Small intestine (tissue), 7 donors: ENCODE measurements at regions not wholly inside any gene's neighbourhood (a gene's known extent, or its start where the extent isn't known, plus 50 kb on each side); places are given as distances from the start of the nearest gene placed in this dataset.

Experiments used
- DNase-seq, 2 donors: peaks; one replicate each; pipeline versions ENCODE4 v3.0.0 to v3.0.0-alpha.2; 2013
- FAIRE-seq: peaks from 2 replicates; lab custom pipeline; 2012; peaks lifted over from hg19 to GRCh38; lab: Jason Lieb, UNC
- H3K27ac ChIP-seq, 3 donors: one replicate each; pipeline ENCODE4 v1.5.1; 2013; ENCODE audit warnings: low read length in 2 of 3, mild to moderate bottlenecking in 2 of 3, control low read depth in 1 of 3, inconsistent platforms in 1 of 3, low read depth in 1 of 3, moderate library complexity in 1 of 3
- H3K27me3 ChIP-seq, 3 donors: one replicate each; pipeline ENCODE4 v1.6.1; 2013; ENCODE audit warnings: low read length in 3 of 3, inconsistent platforms in 1 of 3; ENCODE audit not compliant: control insufficient read depth in 3 of 3, insufficient read depth in 3 of 3
- H3K36me3 ChIP-seq, 3 donors: one replicate each; pipeline ENCODE4 v1.6.1; 2013; ENCODE audit warnings: low read length in 3 of 3, inconsistent platforms in 1 of 3, low read depth in 1 of 3, mild to moderate bottlenecking in 1 of 3, moderate library complexity in 1 of 3; ENCODE audit not compliant: control insufficient read depth in 3 of 3, insufficient read depth in 2 of 3
- H3K4me1 ChIP-seq, 3 donors: one replicate each; pipeline ENCODE4 v1.6.1; 2013; ENCODE audit warnings: low read length in 2 of 3, inconsistent platforms in 1 of 3, low read depth in 1 of 3, mild to moderate bottlenecking in 1 of 3, moderate library complexity in 1 of 3; ENCODE audit not compliant: control insufficient read depth in 3 of 3, insufficient read depth in 2 of 3
- H3K4me3 ChIP-seq, 3 donors: one replicate each; pipeline ENCODE4 v1.5.1; 2013; ENCODE audit warnings: low read length in 3 of 3, control low read depth in 1 of 3, inconsistent platforms in 1 of 3, low read depth in 1 of 3, mild to moderate bottlenecking in 1 of 3, moderate library complexity in 1 of 3
- H3K9me3 ChIP-seq, 2 donors: one replicate each; pipeline ENCODE4 v1.6.1; 2013; ENCODE audit warnings: low read depth in 1 of 2, low read length in 1 of 2; ENCODE audit not compliant: control insufficient read depth in 2 of 2, insufficient read depth in 1 of 2
- WGBS, 3 donors: extraction: QIAGEN DNeasy Blood & Tissue Kit; methylation state at CpG; one replicate each; pipeline ENCODE4 v1.1.7; 2013; 5-methylcytosine and 5-hydroxymethylcytosine counted together
- donor health status: healthy with polysubstance abuse.
- donor health status: control.
- donor health status: control.
- donor health status: Bipolar disorder and iron deficiency.
- donor health status: healthy.

- H3K36me3 ChIP-seq, result no peaks in the 10 kb centered on the region
- no peak overlapping the region for H3K4me3 ChIP-seq
- DNase-seq (peak in 1 of 2 donors; percentile 0), FAIRE-seq (no peak)
- WGBS, 3 donors, result 88 to 98% methylated on average over 3 of the region's 3 CpGs; no CpG with 5 or more reads in 1 of the 3 donors
- H3K27ac ChIP-seq, result no peak overlapping the region
- peaks cover 0 to 3% of the 10 kb centered on the region in 2 donors for H3K9me3 ChIP-seq
- H3K27me3 ChIP-seq, result no peaks in the 10 kb centered on the region
- no peaks in the 10 kb centered on the region for H3K4me1 ChIP-seq
Measured at GRCh38 chrY:8611815-8612214, 725.4 kb upstream of the TSPY4 start.

GRCh38 chrY:8618302-8618701 lies 719.0 kb upstream of the TSPY4 start:
- no peak for FAIRE-seq

GRCh38 chrY:8622156-8622555 lies 715.1 kb upstream of the TSPY4 start:
- FAIRE-seq, result no peak
- Histone ChIP-seq H3K27me3 (no peaks in the 10 kb centered on the region), H3K36me3 (no peaks in the 10 kb centered on the region), H3K9me3 (peaks cover 0 to 12% of the 10 kb centered on the region in 2 donors), H3K27ac (no peak overlapping the region), H3K4me3 (no peak overlapping the region), H3K4me1 (no peaks in the 10 kb centered on the region)
- DNase-seq, result peak in 1 of 2 donors; percentile 35
- WGBS, 3 donors, result 6 to 26% methylated on average over 1 of the region's 1 CpG; no CpG with 5 or more reads in 1 of the 3 donors

More at GRCh38 chrY:8618302-8618701, 719.0 kb upstream of the TSPY4 start:
- DNase-seq, result no peak
- Histone ChIP-seq H3K9me3 (peaks cover 0 to 12% of the 10 kb centered on the region in 2 donors), H3K4me1 (no peaks in the 10 kb centered on the region), H3K27ac (no peak overlapping the region), H3K4me3 (no peak overlapping the region), H3K36me3 (no peaks in the 10 kb centered on the region), H3K27me3 (no peaks in the 10 kb centered on the region)
- 45 to 72% methylated on average over 4 of the region's 4 CpGs; no CpG with 5 or more reads in 1 of the 3 donors for WGBS, 3 donors

GRCh38 chrY:8622856-8623255 lies 714.4 kb upstream of the TSPY4 start:
- 71 to 84% methylated on average over 7 of the region's 7 CpGs; no CpG with 5 or more reads in 1 of the 3 donors for WGBS, 3 donors
- H3K27ac ChIP-seq, result no peak overlapping the region
- DNase-seq (no peak), FAIRE-seq (no peak)
- H3K27me3 ChIP-seq, result no peaks in the 10 kb centered on the region
- no peaks in the 10 kb centered on the region for H3K36me3 ChIP-seq
- no peaks in the 10 kb centered on the region for H3K4me1 ChIP-seq
- peaks cover 0 to 12% of the 10 kb centered on the region in 2 donors for H3K9me3 ChIP-seq
- no peak overlapping the region for H3K4me3 ChIP-seq

GRCh38 chrY:8629636-8630035 lies 707.6 kb upstream of the TSPY4 start:
- H3K9me3 ChIP-seq, result peaks cover 0 to 4% of the 10 kb centered on the region in 2 donors
- H3K4me3 ChIP-seq, result no peak overlapping the region
- WGBS, 3 donors, result 71 to 100% methylated on average over 1 to 2 of the region's 2 CpGs; no CpG with 5 or more reads in 1 of the 3 donors
- no peaks in the 10 kb centered on the region for H3K4me1 ChIP-seq
- no peak overlapping the region for H3K27ac ChIP-seq
- DNase-seq, result no peak
- no peaks in the 10 kb centered on the region for H3K36me3 ChIP-seq
- no peaks in the 10 kb centered on the region for H3K27me3 ChIP-seq
- FAIRE-seq, result no peak

- Histone ChIP-seq H3K4me3 (no peak overlapping the region), H3K9me3 (no peaks in the 10 kb centered on the region), H3K27ac (no peak overlapping the region), H3K36me3 (no peaks in the 10 kb centered on the region), H3K27me3 (no peaks in the 10 kb centered on the region), H3K4me1 (no peaks in the 10 kb centered on the region)
- WGBS, 3 donors, result 93 to 95% methylated on average over 5 of the region's 5 CpGs; no CpG with 5 or more reads in 1 of the 3 donors
- DNase-seq, result no peak
- FAIRE-seq, result no peak
Measured at GRCh38 chrY:8638111-8638510, 699.2 kb upstream of the TSPY4 start.

- Histone ChIP-seq H3K9me3 (no peaks in the 10 kb centered on the region), H3K36me3 (no peaks in the 10 kb centered on the region), H3K27me3 (peaks cover 0 to 1% (median 0%) of the 10 kb centered on the region in 3 donors), H3K4me1 (no peaks in the 10 kb centered on the region), H3K27ac (no peak overlapping the region), H3K4me3 (no peak overlapping the region)
- FAIRE-seq, result no peak
- DNase-seq, result no peak
- 76 to 85% methylated on average over 3 of the region's 3 CpGs; no CpG with 5 or more reads in 1 of the 3 donors for WGBS, 3 donors
Measured at GRCh38 chrY:8644926-8645325, 692.3 kb upstream of the TSPY4 start.

GRCh38 chrY:8652445-8652844 lies 684.8 kb upstream of the TSPY4 start:
- 42 to 43% methylated on average over 1 of the region's 1 CpG; no CpG with 5 or more reads in 1 of the 3 donors for WGBS, 3 donors
- DNase-seq (no peak), FAIRE-seq (no peak)
- Histone ChIP-seq H3K27me3 (peaks cover 0 to 1% (median 0%) of the 10 kb centered on the region in 3 donors), H3K4me3 (no peak overlapping the region), H3K36me3 (no peaks in the 10 kb centered on the region), H3K27ac (no peak overlapping the region), H3K4me1 (no peaks in the 10 kb centered on the region), H3K9me3 (no peaks in the 10 kb centered on the region)

GRCh38 chrY:8655017-8655416 lies 682.2 kb upstream of the TSPY4 start:
- FAIRE-seq (no peak), DNase-seq (no peak)
- Histone ChIP-seq H3K36me3 (no peaks in the 10 kb centered on the region), H3K27ac (no peak overlapping the region), H3K27me3 (no peaks in the 10 kb centered on the region), H3K9me3 (peaks cover 0 to under 1% of the 10 kb centered on the region in 2 donors), H3K4me3 (no peak overlapping the region), H3K4me1 (no peaks in the 10 kb centered on the region)
